HPDE6-E6E7 (cell line): ENCODE measurements at regions not wholly inside any gene's neighbourhood (a gene's known extent, or its start where the extent isn't known, plus 50 kb on each side); places are given as distances from the start of the nearest gene placed in this dataset.
"Not testable (repeated sequence)": the region's sequence is repeated elsewhere in the genome, so short reads cannot be mapped to it uniquely, and the experiment has no call there.

Source experiments
- DNase-seq: peaks from one replicate; pipeline ENCODE4 v3.0.0; 2011; ENCODE audit warnings: missing footprints; ENCODE audit errors: extremely low spot score

DNA sequence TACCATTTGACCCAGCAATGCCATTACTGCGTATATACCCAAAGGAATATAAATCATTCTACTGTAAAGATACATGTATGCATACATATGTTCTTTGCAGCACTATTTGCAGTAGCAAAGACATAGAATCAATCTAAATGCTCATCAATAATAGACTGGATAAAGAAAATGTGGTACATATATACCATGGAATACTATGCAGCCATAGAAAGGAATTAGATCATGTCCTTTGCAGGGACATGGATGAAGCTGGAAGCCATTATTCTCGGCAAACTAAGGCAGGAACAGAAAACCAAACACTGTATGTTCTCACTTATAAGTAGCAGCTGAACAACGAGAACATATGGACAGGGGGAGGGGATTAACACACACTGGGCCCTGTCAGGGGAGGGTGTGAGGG, 54.8 kb upstream of the ZNF30 start:
- not testable (repeated sequence) for DNase-seq

DNA sequence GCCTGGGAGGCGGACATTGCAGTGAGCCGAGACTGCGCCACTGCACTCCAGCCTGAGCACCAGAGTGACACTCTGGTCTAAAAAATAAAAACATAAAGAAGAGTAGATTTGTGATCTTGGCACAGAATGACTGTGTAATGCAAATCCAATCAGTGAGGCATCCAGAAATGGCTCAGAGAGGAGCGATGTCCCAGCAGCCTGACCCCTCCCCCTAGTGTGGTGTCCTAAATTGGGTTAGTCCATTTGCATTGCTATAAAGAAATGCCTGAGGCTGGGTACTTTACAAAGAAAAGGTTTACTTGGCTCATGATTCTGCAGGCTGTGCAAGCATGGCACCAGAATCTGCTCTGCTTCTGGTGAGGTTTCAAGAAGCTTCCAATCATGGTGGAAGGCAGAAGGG, 59.1 kb upstream of the ZNF30 start:
- no peak for DNase-seq

DNA sequence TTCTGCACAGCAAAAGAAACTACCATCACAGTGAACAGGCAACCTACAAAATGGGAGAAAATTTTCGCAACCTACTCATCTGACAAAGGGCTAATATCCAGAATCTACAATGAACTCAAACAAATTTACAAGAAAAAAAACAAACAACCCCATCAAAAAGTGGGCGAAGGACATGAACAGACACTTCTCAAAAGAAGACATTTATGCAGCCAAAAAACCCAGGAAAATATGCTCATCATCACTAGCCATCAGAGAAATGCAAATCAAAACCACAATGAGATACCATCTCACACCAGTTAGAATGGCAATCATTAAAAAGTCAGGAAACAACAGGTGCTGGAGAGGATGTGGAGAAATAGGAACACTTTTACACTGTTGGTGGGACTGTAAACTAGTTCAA, 61.5 kb upstream of the ZNF30 start:
- DNase-seq: not testable (repeated sequence)

DNA sequence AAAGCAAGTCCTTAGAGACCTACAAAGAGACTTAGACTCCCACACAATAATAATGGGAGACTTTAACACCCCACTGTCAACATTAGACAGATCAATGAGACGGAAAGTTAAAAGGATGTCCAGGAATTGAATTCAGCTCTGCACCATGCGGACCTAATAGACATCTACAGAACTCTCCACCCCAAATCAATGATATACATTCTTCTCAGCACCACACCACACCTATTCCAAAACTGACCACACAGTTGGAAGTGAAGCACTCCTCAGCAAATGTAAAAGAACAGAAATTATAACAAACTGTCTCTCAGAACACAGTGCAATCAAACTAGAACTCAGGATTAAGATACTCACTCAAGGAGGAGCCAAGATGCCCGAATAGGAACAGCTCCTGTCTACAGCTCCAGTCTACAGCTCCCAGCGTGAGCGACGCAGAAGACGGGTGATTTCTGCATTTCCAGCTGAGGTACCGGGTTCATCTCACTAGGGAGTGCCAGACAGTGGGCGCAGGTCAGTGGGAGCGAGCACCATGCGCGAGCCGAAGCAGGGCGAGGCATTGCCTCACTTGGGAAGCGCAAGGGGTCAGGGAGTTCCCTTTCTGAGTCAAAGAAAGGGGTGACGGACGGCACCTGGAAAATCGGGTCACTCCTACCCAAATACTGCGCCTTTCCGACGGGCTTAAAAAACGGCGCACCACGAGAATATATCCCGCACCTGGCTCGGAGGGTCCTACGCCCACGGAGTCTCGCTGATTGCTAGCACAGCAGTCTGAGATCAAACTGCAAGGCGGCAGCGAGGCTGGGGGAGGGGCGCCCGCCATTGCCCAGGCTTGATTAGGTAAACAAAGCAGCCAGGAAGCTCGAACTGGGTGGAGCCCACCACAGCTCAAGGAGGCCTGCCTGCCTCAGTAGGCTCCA, 66.6 kb upstream of the ZNF30 start:
- DNase-seq: not testable (repeated sequence)

DNA sequence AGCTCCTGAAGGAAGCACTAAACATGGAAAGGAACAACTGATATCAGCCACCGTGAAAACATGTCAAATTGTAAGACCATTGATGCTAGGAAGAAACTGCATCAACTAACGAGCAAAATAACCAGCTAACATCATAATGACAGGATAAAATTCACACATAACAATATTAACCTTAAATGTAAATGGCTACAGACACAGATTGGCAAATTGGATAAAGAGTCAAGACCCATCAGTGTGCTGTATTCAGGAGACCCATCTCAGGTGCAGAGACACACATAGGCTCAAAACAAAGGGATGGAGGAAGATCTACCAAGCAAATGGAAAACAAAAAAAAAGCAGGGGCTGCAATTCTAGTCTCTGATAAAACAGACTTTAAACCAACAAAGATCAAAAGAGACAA, 67.4 kb upstream of the ZNF30 start:
- DNase-seq: not testable (repeated sequence)

- DNase-seq: no peak
These were observed 70.7 kb upstream of the ZNF30 start for GRCh38 chr19:34856052-34856451.

DNA sequence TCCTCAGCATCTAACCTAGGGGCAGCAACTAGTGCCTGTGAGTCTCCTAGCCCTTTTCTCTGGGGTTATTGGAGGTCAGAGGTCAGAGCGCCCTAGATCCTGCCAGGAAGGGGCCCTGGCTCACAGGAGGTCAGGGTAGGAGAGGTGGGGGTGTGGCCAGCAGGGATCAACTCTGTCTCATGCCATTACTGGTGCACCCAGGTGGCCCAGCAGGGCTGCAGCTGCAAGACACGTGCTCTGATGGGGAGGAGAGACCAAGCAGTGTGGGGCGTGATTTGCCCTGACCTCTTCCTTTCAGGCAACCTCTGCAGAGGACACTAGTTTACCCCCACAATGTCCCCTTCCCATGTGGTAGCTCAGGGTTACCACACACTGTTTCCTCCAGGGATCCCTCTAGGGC, 73.3 kb upstream of the ZNF30 start:
- DNase-seq: no peak

DNA sequence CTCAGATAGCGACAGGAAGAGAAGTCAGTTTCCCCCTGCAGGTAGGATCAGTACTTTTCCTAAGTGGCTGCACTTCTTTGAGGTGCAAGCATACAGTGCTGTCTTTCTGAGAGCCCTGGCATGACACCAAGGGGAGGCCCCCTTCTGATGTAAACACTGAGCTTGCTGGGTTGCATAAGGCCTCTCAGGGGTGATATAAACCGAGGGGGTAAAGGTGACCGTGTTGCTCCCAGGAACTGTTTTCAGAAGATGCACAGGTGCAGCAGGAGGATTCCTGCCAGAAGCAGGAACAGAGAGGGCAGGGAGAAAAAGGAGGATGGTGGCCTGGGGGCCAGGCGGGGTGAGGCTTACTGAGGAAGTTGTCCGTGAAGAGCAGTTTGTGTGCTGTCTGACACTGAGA, 74.0 kb upstream of the ZNF30 start:
- no peak for DNase-seq

DNA sequence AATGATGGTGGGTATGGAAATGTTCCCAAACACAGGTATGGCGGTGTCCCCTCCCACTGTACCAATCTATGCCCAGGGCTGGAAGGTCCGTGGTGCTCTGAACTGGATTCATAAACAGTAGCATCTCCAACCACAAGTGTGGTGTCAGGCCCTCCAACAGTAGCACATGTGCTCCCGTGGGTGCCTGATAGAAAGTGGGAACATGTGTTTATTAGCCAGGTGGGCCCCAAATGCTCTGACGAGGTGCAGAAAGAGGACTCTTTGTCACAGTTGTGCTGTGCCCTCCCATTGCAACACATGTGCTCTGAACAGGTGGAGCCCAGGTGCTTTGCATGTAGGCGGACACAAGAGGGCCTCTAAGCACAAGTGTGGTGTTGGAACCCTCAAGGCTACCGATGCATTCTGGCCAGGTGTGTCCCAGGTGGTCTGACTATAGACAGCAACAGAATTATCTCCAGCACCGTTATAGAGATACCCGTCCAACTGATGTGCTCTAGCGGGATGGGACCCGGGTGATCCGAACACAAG, 75.4 kb upstream of the ZNF30 start:
- peak; percentile 16 for DNase-seq

DNA sequence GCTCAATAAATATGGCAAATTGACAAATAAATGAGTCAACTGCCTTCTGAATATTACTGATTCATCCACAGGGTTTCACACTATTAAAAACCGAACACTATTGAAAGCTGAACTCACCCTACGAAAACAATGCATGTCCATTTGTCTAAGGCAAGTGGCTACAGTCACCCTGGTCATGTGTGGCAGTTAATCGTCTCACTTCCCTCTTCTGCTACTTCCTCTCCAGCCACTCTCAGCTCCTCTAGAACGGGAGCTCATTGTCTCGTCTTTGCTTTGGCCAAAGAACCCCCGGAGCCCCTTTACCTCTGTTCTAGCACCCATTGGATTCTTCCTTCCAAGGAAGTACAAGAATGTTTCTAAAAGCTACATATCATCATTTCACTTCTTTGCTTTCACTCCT, 74.4 kb upstream of the ZNF599 start:
- no peak for DNase-seq

GRCh38 chr19:34844277-34844676, 71.3 kb upstream of the ZNF599 start:
- no peak for DNase-seq

GRCh38 chr19:34841780-34842179, 68.8 kb upstream of the ZNF599 start:
- DNase-seq: no peak

DNA sequence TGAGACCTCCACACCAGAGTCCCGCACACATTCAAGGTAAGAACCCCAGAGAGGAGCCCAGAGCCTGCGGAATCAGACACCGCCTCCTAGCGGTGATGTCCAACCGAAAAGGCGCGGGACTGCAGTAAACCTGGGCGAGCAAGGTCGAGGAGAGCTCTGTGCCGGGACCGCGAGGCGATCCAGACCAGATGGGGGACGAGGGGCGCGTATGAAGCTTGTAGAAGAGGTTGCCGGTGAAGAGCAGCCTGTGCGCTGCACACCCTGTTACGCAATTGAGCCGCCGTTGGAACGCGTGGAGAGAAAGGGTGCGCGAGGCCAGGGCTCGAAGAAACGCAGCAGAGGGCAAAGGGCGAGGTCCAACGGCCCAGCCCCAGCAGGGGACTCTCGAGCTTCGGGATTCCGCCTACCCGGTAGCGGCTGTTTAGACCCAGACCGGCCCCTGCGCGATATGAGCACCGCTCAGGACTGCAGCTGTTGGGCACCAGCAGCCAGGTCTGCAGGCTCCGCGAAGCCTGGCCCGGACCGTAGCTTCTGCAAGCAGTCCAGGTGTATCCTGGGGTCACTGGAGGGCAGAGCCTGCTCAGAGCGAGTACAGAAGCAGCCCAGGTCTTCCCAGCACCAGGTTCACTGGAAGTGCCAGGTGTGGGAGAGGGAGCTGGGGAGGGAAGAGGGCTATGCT, 65.9 kb upstream of the ZNF599 start:
- no peak for DNase-seq

DNA sequence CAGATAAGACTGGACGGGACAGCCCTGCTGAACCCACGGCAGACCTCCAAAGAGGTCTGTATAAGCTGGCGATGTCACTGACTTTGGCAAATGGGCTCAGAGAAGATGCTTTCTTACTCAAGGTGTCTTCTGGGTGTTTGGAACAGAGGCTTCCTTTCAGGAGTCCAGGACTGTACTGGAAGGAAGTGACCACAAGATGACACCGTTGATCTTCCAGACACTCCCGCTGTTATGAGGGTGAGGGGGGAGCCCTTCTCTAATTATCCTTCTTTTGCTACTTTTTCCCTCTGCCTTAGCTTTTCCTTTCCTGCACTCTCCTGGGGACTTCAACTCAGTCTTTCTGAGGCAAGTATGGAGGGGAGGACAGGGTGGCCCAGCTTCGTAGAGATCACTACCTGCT, 65.2 kb upstream of the ZNF599 start:
- peak; percentile 7 for DNase-seq

DNA sequence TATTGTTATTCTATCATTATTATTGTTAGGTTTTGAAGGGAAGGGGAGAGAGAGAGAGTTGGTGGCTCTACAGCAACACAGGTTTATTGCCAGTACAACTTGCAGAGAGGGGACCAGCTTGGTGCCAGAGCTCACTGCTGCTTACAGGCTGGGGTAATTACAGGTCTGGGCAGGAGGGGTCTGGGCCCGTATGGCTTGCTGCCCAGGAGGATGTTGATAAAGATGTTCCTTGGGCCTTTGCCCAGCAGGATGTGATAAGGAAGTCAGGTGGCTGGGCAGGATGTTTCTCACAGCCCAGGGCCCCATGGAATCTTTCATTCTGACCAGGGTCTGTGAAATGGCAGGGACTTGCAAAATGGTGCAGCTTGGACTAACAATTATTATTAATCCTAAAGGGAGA, 64.2 kb upstream of the ZNF599 start:
- DNase-seq: no peak

GRCh38 chr19:34835631-34836351, 62.8 kb upstream of the ZNF599 start:
- no peak for DNase-seq

DNA sequence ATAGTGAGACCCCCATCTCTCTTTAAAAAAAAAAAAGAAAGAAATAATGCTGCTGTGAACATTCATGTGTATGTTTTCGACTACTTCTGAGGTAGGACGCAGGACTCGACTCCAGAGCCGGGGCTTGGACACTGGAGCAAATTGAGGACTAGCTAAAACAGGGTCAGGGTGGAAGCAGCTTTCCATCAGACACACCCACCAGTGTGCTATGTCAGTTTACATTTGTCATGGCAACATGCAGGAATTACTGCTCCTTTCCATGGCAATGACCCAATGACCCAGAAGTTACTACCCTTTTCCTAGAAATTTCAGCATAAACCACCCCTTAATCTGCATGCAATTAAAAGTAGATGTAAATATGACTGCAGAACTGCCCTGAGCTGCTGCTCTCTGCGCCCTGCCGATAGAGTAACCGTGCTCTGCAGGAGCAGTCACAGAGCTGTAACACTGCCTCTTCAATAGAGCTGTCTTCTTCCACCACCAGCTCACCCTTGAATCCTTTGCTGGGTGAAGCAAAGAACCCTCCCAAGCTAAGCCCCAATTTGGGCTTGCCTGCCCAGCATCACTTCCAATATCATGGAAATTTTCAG, 61.6 kb upstream of the ZNF599 start:
- no peak for DNase-seq

DNA sequence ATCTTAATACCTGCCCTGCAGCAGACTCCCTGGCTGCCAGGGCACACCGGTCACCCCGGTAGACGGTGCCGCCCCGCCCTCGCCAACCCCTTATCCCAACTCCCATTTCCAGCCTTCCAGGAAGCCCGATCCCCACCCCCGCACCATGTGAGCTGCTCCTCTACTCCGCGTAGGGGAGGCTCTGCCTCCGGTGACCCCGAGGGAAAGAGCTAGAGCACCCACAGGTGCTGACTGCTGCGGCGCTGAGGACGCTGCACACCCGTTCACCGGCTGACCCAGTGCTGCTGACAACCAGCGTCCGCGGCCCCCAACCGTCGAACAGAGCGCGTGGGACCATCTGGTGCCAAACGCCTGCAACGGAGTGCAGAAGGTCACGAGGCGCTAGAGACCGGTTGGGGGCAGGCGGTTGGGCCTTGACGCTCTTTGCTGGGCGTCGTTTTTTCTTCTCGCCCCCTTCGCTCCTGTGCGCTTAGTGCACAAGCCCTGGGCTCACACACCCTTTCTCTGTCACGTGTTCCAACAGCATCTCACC, 59.6 kb upstream of the ZNF599 start:
- no peak for DNase-seq

DNA sequence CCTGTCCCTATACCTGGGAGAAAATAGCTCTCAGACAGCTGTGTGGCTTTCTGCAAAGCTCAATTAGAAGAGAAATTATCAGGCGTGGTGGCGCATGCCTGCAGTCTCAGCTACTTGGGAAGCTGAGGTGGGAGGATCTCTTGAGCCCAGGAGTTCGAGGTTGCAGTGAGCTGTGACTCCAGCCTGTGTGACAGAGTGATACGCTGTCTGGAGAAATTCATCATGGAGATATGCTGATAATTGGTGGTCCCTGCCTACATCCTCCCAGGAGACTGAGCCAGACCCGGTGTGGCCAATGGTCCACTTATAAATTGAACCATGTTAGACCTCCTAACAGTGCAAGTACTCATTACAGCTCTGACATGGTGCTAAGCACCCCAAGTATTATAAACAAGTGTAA, 58.7 kb upstream of the ZNF599 start:
- DNase-seq: no peak

GRCh38 chr19:34828156-34828555, 55.1 kb upstream of the ZNF599 start:
- DNase-seq: no peak

DNA sequence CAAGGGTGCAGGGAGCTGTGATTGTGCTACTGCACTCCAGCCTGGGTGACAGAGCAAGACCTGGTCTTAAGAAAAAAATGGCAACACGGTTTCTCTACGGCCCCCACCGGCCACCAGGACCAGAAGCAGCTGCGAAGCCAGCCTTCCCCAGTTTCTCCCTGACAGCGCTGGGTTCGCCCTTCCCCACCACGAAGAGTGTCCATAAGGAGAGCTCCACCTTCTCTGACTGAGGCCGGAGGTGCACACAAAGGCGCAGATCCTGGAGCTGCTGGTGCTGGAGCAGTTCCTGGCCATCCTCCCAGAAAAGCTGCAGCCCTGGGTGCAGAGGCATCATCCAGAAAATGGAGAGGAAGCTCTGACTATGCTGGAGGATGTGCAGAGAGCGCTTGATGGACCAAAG, 52.2 kb upstream of the ZNF599 start:
- no peak for DNase-seq

DNA sequence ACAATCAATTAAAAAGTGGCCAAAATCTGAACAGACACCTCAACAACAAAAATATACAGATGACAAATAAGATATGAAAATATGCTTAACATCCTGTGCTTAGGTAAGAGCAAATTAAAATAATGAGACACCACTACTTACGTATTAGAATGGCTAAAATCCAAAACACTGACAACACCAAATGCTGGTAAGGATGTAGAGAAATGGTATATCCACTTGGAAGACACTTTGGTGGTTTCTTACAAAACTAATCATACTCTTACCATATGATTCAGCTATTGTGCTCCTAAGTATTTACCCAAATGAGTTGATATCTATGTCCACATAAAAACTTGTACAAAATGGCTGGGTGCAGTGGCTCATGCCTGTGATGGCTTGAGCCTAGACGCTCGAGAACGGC, 51.7 kb upstream of the ZNF599 start:
- DNase-seq: no peak
